ENCODE measurements at regions not wholly inside any gene's neighbourhood (a gene's known extent, or its start where the extent isn't known, plus 50 kb on each side); places are given as distances from the start of the nearest gene placed in this dataset.
A peak's percentile ranks its signal among the peaks of the same experiment; 100 is the strongest.

DNA sequence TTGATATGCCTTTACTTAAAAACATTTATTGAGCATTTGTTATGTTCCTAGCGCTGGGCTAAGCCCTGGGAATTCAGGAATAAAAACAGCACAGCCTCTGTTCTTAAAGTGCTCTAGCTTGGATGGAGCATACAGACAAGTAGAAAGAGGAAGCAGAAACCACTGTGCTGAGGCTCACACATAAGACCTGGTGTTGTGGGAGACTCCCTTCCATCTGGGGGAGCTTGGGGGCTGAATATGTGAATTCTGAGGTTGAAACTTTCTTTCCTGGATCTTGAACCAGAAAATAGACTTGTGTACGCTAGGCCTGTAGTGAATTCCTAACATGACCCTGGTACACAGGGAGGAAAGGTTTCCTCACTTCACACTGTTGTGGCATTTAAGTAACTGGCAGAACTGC, 209.9 kb downstream of the ZNF326 start:
- in situ Hi-C loops (cut with HindIII; ENCODE audit: low pct_unique_long_range_greater_than_20kb, low sequenced_read_pairs): no loop called here
- no peak for DNase-seq (ENCODE audit: low read depth)

DNA sequence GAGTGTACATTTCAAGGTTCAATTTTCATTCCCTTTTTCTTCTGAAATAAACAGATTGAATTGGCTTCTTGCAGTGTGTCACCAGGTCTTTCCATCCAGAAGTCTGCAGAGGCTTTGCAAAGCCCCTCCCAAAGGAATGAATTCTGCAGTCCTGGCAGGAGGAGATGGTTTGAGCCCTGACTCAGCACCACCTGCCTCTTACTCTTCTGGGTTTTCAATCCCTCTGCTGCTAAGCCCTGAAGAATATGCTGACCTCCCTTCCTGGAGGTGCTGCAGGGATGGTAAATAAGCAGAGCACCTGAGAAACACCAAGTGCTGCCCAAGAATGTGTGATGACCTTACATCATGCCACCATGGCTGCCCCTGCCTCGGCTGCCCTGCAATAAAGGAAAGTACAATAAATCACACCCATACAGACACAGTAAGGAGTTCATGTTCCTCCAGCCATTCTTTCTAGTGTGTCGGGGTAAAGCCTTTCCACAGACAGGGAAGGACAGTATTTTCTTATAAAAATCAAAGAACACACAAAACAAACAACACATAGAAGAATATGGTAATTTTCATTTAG, 209.2 kb downstream of the ZNF326 start:
- in situ Hi-C loops (cut with HindIII; ENCODE audit: low pct_unique_long_range_greater_than_20kb, low sequenced_read_pairs): no loop called here
- no peak for DNase-seq (ENCODE audit: low read depth)

- DNase-seq (ENCODE audit: low read depth): peak; percentile 7
- in situ Hi-C loops (cut with HindIII; ENCODE audit: low pct_unique_long_range_greater_than_20kb, low sequenced_read_pairs): no loop called here
These were observed 206.8 kb downstream of the ZNF326 start for GRCh38 chr1:90201467-90202358.

- no peak for DNase-seq (ENCODE audit: low read depth)
- in situ Hi-C loops (cut with HindIII; ENCODE audit: low pct_unique_long_range_greater_than_20kb, low sequenced_read_pairs): no loop called here
These were observed 205.8 kb downstream of the ZNF326 start for GRCh38 chr1:90200646-90201205.

DNA sequence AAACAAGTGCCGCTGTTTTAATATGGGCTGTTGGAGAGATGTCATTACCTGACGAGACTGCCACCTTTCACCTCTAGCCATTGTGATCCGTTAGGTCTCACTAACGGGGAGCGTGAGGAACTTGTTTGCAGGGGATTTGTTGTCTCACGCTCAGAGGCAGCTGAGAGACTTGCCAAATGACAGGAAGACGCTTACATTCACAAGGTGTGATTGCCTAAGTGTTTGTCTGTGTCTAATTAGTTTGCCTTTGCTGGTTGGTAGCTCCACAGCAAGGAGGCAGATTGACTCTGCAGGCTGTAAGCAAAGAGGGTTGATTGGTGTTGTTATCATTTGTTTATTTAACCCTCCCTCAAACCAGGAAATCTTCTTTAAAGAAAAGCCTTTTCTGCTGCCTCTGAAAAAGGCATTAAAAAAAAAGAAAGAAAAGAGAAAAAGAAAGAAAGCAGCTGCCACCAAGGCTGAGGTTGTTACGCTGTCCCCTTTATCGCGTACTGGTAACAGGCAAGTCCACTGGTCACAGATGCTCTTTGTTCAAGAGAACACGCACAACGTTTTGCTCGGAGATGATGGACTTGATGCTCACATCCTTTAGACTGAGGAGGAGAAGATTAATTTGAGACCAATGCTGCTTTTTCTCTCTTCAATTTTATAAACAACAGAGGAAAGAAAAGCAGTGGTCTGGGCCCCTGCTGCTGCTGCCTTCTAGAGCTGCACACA, 203.9 kb downstream of the ZNF326 start:
- no peak for DNase-seq (ENCODE audit: low read depth)
- in situ Hi-C loops (cut with HindIII; ENCODE audit: low pct_unique_long_range_greater_than_20kb, low sequenced_read_pairs): no loop called here

GRCh38 chr1:90193116-90193515, 198.2 kb downstream of the ZNF326 start:
- in situ Hi-C loops (cut with HindIII; ENCODE audit: low pct_unique_long_range_greater_than_20kb, low sequenced_read_pairs): no loop called here
- DNase-seq (ENCODE audit: low read depth): no peak

- in situ Hi-C loops (cut with HindIII; ENCODE audit: low pct_unique_long_range_greater_than_20kb, low sequenced_read_pairs): no loop called here
- no peak for DNase-seq (ENCODE audit: low read depth)
These were observed 197.5 kb downstream of the ZNF326 start for GRCh38 chr1:90192408-90192807.

GRCh38 chr1:90190523-90190922, 195.6 kb downstream of the ZNF326 start:
- in situ Hi-C loops (cut with HindIII; ENCODE audit: low pct_unique_long_range_greater_than_20kb, low sequenced_read_pairs): no loop called here
- DNase-seq (ENCODE audit: low read depth): no peak

DNA sequence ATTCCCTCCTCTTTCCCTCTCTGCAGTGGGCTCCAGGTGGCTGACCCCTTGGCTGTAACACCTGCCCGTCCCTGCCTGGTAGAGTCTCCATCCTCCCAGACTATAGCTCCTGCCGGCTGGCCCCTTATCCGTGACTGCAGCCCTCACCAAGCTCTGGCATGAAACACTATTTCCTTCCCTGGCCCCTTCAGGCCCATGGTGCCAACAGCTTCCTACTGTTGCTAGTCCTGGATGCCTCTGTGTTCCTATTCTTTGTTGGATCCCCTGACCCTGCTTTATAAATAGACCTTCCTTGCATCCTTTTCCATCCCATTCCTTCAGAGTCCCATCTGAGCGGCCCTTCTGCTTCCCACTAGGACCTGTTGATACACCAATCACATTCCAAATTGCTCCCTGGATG, 195.0 kb downstream of the ZNF326 start:
- no peak for DNase-seq (ENCODE audit: low read depth)
- in situ Hi-C loops (cut with HindIII; ENCODE audit: low pct_unique_long_range_greater_than_20kb, low sequenced_read_pairs): no loop called here

- in situ Hi-C loops (cut with HindIII; ENCODE audit: low pct_unique_long_range_greater_than_20kb, low sequenced_read_pairs): no loop called here
- no peak for DNase-seq (ENCODE audit: low read depth)
These were observed 192.3 kb downstream of the ZNF326 start for GRCh38 chr1:90187323-90187585.

GRCh38 chr1:90186506-90187322, 191.8 kb downstream of the ZNF326 start:
- no peak for DNase-seq (ENCODE audit: low read depth)
- in situ Hi-C loops (cut with HindIII; ENCODE audit: low pct_unique_long_range_greater_than_20kb, low sequenced_read_pairs): no loop called here

DNA sequence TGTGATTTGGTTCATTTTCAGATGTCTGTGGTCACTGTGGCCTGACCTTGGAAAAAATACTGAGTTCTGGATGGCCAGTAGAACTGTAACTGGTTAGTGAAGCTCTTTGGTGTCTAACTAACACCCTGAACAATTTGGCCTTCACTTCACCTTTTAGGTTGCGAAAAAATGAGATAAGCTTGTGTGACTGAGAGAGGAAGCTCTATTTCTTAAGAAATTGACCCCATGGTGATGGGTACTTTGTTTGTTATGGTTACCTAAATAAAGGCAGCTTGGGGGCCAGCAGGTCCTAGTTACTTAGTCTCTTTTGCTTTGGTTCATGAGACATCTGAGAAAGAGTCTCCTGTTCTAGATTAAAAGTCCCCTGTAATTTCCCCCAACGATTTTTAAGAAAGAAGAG, 181.6 kb downstream of the ZNF326 start:
- no peak for DNase-seq (ENCODE audit: low read depth)
- in situ Hi-C loops (cut with HindIII; ENCODE audit: low pct_unique_long_range_greater_than_20kb, low sequenced_read_pairs): no loop called here

GRCh38 chr1:90175490-90176167, 180.7 kb downstream of the ZNF326 start:
- no peak for DNase-seq (ENCODE audit: low read depth)
- in situ Hi-C loops (cut with HindIII; ENCODE audit: low pct_unique_long_range_greater_than_20kb, low sequenced_read_pairs): no loop called here

DNA sequence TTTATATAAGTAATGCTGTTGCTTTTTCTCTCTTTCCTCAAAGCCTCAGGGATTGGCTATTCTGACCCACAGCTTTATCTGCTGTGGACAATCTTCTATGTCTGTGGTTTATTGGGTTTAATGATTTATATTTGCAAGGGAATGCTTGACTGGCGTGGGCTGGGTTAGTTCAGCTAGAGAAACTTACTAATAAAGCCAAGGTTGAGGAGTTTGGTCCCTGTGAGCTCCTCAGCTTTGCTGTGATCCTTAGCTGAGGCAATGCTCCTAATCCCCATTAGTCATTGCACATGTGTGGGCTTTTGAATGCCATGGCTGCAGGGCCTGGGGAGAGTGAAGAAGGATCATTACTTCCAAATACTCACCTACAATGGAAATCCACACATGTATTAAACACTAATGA, 179.3 kb downstream of the ZNF326 start:
- peak; percentile 56 for DNase-seq (ENCODE audit: low read depth)
- in situ Hi-C loops (cut with HindIII; ENCODE audit: low pct_unique_long_range_greater_than_20kb, low sequenced_read_pairs): no loop called here

DNA sequence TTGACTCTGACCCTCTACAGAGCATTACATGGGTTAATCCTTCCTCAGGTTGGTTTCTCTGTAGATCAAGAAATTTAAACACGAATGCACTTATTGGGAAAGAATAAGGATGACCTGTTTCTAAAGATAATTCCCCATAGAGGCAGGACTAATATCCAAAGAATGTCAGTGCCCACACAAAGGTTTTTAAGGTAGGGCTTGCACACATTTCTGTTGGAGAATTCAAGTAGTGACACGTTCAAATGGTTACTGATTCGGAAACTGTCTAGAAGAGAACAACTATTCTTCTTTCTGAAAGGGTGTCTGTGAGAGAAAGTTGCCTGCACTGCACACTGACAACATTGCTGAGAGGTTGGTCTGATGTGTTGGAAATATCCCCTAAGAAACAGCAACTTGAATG, 167.3 kb downstream of the ZNF326 start:
- no peak for DNase-seq (ENCODE audit: low read depth)
- in situ Hi-C loops (cut with HindIII; ENCODE audit: low pct_unique_long_range_greater_than_20kb, low sequenced_read_pairs): no loop called here

DNA sequence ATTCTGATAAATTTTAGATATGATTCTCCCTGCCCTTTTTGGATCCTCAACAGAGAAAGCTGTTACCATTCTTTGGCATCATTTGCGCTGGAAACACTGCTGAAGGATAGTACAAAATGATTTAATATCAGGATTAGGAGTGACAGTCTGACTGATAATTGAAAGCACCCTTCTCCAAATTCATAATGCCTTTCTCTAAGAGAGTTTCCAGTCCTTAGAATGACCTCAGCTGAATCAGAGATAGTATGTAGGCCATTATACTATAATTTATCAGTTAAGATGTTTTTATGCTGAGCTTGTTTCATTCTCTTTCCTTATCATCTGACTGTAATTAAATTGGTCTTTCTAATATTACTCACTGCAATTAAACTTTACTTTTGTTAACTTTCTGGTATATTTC, 166.7 kb downstream of the ZNF326 start:
- no peak for DNase-seq (ENCODE audit: low read depth)
- in situ Hi-C loops (cut with HindIII; ENCODE audit: low pct_unique_long_range_greater_than_20kb, low sequenced_read_pairs): no loop called here

- DNase-seq (ENCODE audit: low read depth): no peak
- in situ Hi-C loops (cut with HindIII; ENCODE audit: low pct_unique_long_range_greater_than_20kb, low sequenced_read_pairs): no loop called here
These were observed 161.0 kb downstream of the ZNF326 start for GRCh38 chr1:90155721-90156487.

Measured in Caki2 (cell line).